SK-N-SH (cell line): ENCODE measurements at regions not wholly inside any gene's neighbourhood (a gene's known extent, or its start where the extent isn't known, plus 50 kb on each side); places are given as distances from the start of the nearest gene placed in this dataset.

Experiments used
- CTCF ChIA-PET: fragments of 300-600, 350-600 bp; formaldehyde crosslinking; extraction: SDS; loops from one replicate; lab custom pipeline; 2021; lab: Yijun Ruan, JAX
- POLR2A ChIA-PET: fragments of 350-600 bp; sonication (Branson Sonifier 250); formaldehyde crosslinking; extraction: SDS; loops from one replicate; lab custom pipeline; 2020; ENCODE audit warnings: antibody characterized with exemption, inconsistent platforms; lab: Yijun Ruan, JAX
- DNase-seq: peaks from one replicate; pipeline ENCODE4 v3.0.0; 2012
- H2AFZ ChIP-seq: fragments of 200-600 bp; sonication (generic); 2 replicates; pipeline ENCODE4 v1.8.1; 2016; ENCODE audit warnings: antibody characterized with exemption, mild to moderate bottlenecking, low read depth
- H3F3A ChIP-seq: fragments of 200-600 bp; sonication (generic); replicated peaks from 2 replicates; pipeline ENCODE3; 2016; ENCODE audit warnings: antibody characterized with exemption, mild to moderate bottlenecking; ENCODE audit not compliant: insufficient read depth
- H3K27ac ChIP-seq, 2 experiments: fragments of 200-500 bp in 1 of 2; fragments of 200-600 bp in 1 of 2; sonication (Bioruptor generic) in 1 of 2; sonication (generic), shearing (Covaris generic) in 1 of 2; 2 replicates each; pipeline versions ENCODE4 v1.5.1 to v1.6.1; 2014 to 2016; ENCODE audit warnings: low read depth in 2 of 2, inconsistent platforms in 1 of 2, low read length in 1 of 2, mild to moderate bottlenecking in 1 of 2, mixed read lengths in 1 of 2
- H3K27me3 ChIP-seq: fragments of 200-600 bp; sonication (generic), shearing (Covaris generic); 2 replicates; pipeline ENCODE4 v1.6.1; 2016; ENCODE audit warnings: mixed run types; ENCODE audit not compliant: insufficient read depth
- H3K36me3 ChIP-seq, 2 experiments: fragments of 200-500 bp in 1 of 2; fragments of 200-600 bp in 1 of 2; sonication (Bioruptor generic) in 1 of 2; sonication (generic) in 1 of 2; replicated peaks in 1 of 2; 2 replicates each; pipeline versions ENCODE3 to v1.5.1; 2014 to 2016; ENCODE audit warnings: low read length in 1 of 2, mild to moderate bottlenecking in 1 of 2; ENCODE audit not compliant: insufficient read depth in 2 of 2, control insufficient read depth in 1 of 2
- H3K4me1 ChIP-seq, 2 experiments: fragments of 200-500 bp in 1 of 2; fragments of 200-600 bp in 1 of 2; sonication (Bioruptor generic) in 1 of 2; sonication (generic), shearing (Covaris generic) in 1 of 2; 2 replicates each; pipeline versions ENCODE4 v1.5.1 to v1.6.1; 2014 to 2016; ENCODE audit warnings: low read depth in 1 of 2, low read length in 1 of 2, mixed run types in 1 of 2; ENCODE audit not compliant: insufficient read depth in 2 of 2, control insufficient read depth in 1 of 2
- H3K4me2 ChIP-seq: fragments of 200-600 bp; sonication (generic), shearing (Covaris generic); 2 replicates; pipeline ENCODE4 v1.6.1; 2017; ENCODE audit warnings: mixed run types
- H3K4me3 ChIP-seq, 2 experiments: fragments of 200-500 bp in 1 of 2; fragments of 200-600 bp in 1 of 2; sonication (Bioruptor generic) in 1 of 2; sonication (generic), shearing (Covaris generic) in 1 of 2; 2 replicates each; pipeline versions ENCODE4 v1.5.1 to v1.8.1; 2014 to 2016; ENCODE audit warnings: low read depth in 2 of 2, inconsistent platforms in 1 of 2, low read length in 1 of 2, mild to moderate bottlenecking in 1 of 2, mixed read lengths in 1 of 2, moderate library complexity in 1 of 2
- H3K79me2 ChIP-seq: fragments of 200-600 bp; sonication (generic); 2 replicates; pipeline ENCODE4 v1.8.1; 2017; ENCODE audit warnings: mild to moderate bottlenecking; ENCODE audit not compliant: insufficient read depth
- H3K9ac ChIP-seq: fragments of 200-600 bp; sonication (generic); 2 replicates; pipeline ENCODE4 v1.6.1; 2017; ENCODE audit warnings: mixed run types
- H3K9me2 ChIP-seq: fragments of 200-600 bp; sonication (generic); 2 replicates; pipeline ENCODE4 v1.6.1; 2017; ENCODE audit warnings: mixed run types
- H3K9me3 ChIP-seq: fragments of 200-600 bp; sonication (generic); 2 replicates; pipeline ENCODE4 v1.6.1; 2017; ENCODE audit warnings: mixed run types, mild to moderate bottlenecking, moderate library complexity
- H4K20me1 ChIP-seq: fragments of 200-600 bp; sonication (generic); 2 replicates; pipeline ENCODE4 v1.6.1; 2017; ENCODE audit warnings: mild to moderate bottlenecking, mixed run types; ENCODE audit not compliant: insufficient read depth
- CHD2 ChIP-seq: fragments of 150-350 bp; IDR thresholded peaks from 2 replicates; pipeline ENCODE4 v1.6.1; 2018; ENCODE audit warnings: low read length; ENCODE audit not compliant: partially characterized antibody
- CTCF ChIP-seq: fragments of 200-600 bp; sonication (generic); IDR thresholded peaks from 2 replicates; pipeline ENCODE4 v1.6.1; 2017; ENCODE audit warnings: antibody characterized with exemption, mild to moderate bottlenecking, moderate library complexity
- ELF1 ChIP-seq: IDR thresholded peaks from 2 replicates; pipeline ENCODE4 v1.4.0; 2012
- EZH2phosphoT487 ChIP-seq: fragments of 200-600 bp; sonication (generic); IDR thresholded peaks from 2 replicates; pipeline ENCODE4 v1.6.1; 2017; ENCODE audit warnings: low read depth, mixed run types, mild to moderate bottlenecking, antibody characterized with exemption, moderate library complexity, borderline replicate concordance
- FOXJ3 ChIP-seq: sonication (generic); formaldehyde crosslinking; IDR thresholded peaks from 2 replicates; pipeline ENCODE4 v1.5.1; 2020; ENCODE audit warnings: mild to moderate bottlenecking, missing genetic modification reagents
- FOXM1 ChIP-seq: IDR thresholded peaks from 2 replicates; pipeline ENCODE4 v1.4.0; 2012; ENCODE audit warnings: low read depth, mild to moderate bottlenecking
- GATA2 ChIP-seq: sonication (generic); formaldehyde crosslinking; IDR thresholded peaks from 2 replicates; pipeline ENCODE4 v1.5.0; 2020; ENCODE audit warnings: mild to moderate bottlenecking, missing genetic modification reagents
- IRF3 ChIP-seq: fragments of 150-350 bp; IDR thresholded peaks from 2 replicates; pipeline ENCODE4 v1.6.1; 2016; ENCODE audit warnings: mild to moderate bottlenecking, low read depth, low read length
- MAX ChIP-seq: IDR thresholded peaks from 2 replicates; pipeline ENCODE4 v1.4.0; 2012; ENCODE audit warnings: low read depth
- MEF2A ChIP-seq: IDR thresholded peaks from 2 replicates; pipeline ENCODE4 v1.4.0; 2012; ENCODE audit warnings: low read depth, borderline replicate concordance
- POLR2AphosphoS5 ChIP-seq: IDR thresholded peaks from 2 replicates; pipeline ENCODE4 v1.6.1; 2012; ENCODE audit warnings: low read depth, low read length
- RAD21 ChIP-seq: IDR thresholded peaks from 2 replicates; pipeline ENCODE4 v1.6.1; 2012; ENCODE audit warnings: mild to moderate bottlenecking, low read length
- REST ChIP-seq: IDR thresholded peaks from 2 replicates; pipeline ENCODE4 v1.6.1; 2012; ENCODE audit warnings: mild to moderate bottlenecking, low read depth, low read length, moderate library complexity
- RFX5 ChIP-seq: IDR thresholded peaks from 2 replicates; pipeline ENCODE4 v1.6.1; 2012; ENCODE audit warnings: mild to moderate bottlenecking, improper control_type of control experiment, low read length
- SMC3 ChIP-seq: IDR thresholded peaks from 2 replicates; pipeline ENCODE4 v1.6.1; 2012; ENCODE audit warnings: low read depth, low read length, improper control_type of control experiment
- TAF1 ChIP-seq: IDR thresholded peaks from 2 replicates; pipeline ENCODE4 v1.6.1; 2012; ENCODE audit warnings: low read depth, mild to moderate bottlenecking, low read length, moderate library complexity, borderline replicate concordance
- YY1 ChIP-seq: IDR thresholded peaks from 2 replicates; pipeline ENCODE4 v1.4.0; 2012; ENCODE audit warnings: low read depth, mild to moderate bottlenecking
- ZBTB33 ChIP-seq: IDR thresholded peaks from 2 replicates; pipeline ENCODE4 v1.4.0; 2012; ENCODE audit warnings: low read depth, borderline replicate concordance
- WGBS: methylation state at CpG from one replicate; pipeline ENCODE4 v1.1.6; 2017; ENCODE audit warnings: low lambda C conversion rate; 5-methylcytosine and 5-hydroxymethylcytosine counted together

GRCh38 chr17:33639103-33639880 is 346.2 kb upstream of the ASIC2 start:
- Histone ChIP-seq H3K4me3 (no peak overlapping the region), H3K27me3 (no peaks in the 10 kb centered on the region; the same call in 1 of the 2 replicates), H3K9ac (no peak overlapping the region), H3K36me3 (no peaks in the 10 kb centered on the region), H3K4me1 (no peaks in the 10 kb centered on the region), H3K79me2 (no peaks in the 10 kb centered on the region), H3K9me3 (no peaks in the 10 kb centered on the region), H3K4me2 (no peak overlapping the region), H2AFZ (no peak overlapping the region), H4K20me1 (no peaks in the 10 kb centered on the region), H3F3A (no peaks in the 10 kb centered on the region), H3K27ac (no peak overlapping the region), H3K9me2 (no peaks in the 10 kb centered on the region)
- no peak for DNase-seq
- ChIA-PET POLR2A (no interaction called here), CTCF (interaction anchor here (0.6 kb wide), 1 partner anchor 10 kb away, joined by 4 read pairs; no protein-coding TSS in a partner anchor)
- WGBS, result 39% methylated on average over 6 of the region's 6 CpGs
- TF ChIP-seq YY1 (no peak), MAX (no peak), RAD21 (no peak), SMC3 (no peak), IRF3 (no peak), FOXJ3 (CRISPR knock-in tag) (no peak), TAF1 (no peak), RFX5 (no peak), REST (no peak), CHD2 (no peak), POLR2AphosphoS5 (no peak), ELF1 (no peak), GATA2 (no peak), MEF2A (no peak), CTCF (no peak), ZBTB33 (no peak), FOXM1 (no peak), EZH2phosphoT487 (no peak)
